Coronary artery (tissue), 2 donors: ENCODE measurements at regions not wholly inside any gene's neighbourhood (a gene's known extent, or its start where the extent isn't known, plus 50 kb on each side); places are given as distances from the start of the nearest gene placed in this dataset.

Experiments
- DNase-seq: peaks from one replicate; pipeline ENCODE4 v3.0.0-alpha.2; 2017; ENCODE audit warnings: low spot score
- H3K27ac ChIP-seq, 2 donors: fragments of 200-600 bp; sonication (generic); one replicate each; pipeline ENCODE4 v1.5.1; 2016 to 2019
- H3K4me3 ChIP-seq: fragments of 200-600 bp; sonication (generic); 2 replicates; pipeline ENCODE4 v1.5.1; 2016; ENCODE audit warnings: mild to moderate bottlenecking, moderate library complexity
- CTCF ChIP-seq: fragments of 200-600 bp; sonication (generic); IDR thresholded peaks from one replicate; pipeline ENCODE4 v1.5.1; 2019; ENCODE audit warnings: antibody characterized with exemption

- no peak for DNase-seq
- no peak for TF ChIP-seq CTCF
- H3K27ac ChIP-seq, result no peak overlapping the region
- no peak overlapping the region for H3K4me3 ChIP-seq
These were observed 183.5 kb upstream of the C2CD4B start for GRCh38 chr15:62348623-62349022.

DNA sequence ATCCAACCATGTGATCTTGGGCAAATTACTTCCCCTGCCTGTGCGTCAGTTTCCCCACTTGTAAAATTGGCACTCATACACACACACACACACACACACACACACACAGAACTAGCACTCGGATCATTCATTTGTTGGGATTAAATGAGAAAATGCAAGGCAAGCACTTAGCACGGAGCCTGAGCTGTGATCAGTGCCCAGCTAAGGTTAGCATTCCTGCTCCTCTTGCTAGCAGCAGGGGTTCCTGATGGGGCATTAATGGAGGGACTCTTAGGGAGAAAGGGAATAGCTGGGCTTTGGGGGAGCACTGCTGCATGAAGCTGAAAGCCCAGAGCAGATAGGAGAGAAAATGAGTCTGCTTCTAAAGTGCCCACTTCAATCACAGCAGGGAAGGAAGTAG lies 187.7 kb upstream of the C2CD4B start:
- Histone ChIP-seq H3K27ac (no peak overlapping the region), H3K4me3 (no peak overlapping the region)
- no peak for DNase-seq
- TF ChIP-seq CTCF, result no peak

GRCh38 chr15:62357431-62357830 lies 192.3 kb upstream of the C2CD4B start:
- no peak for TF ChIP-seq CTCF
- no peak overlapping the region for H3K27ac ChIP-seq
- no peak overlapping the region for H3K4me3 ChIP-seq
- no peak for DNase-seq

DNA sequence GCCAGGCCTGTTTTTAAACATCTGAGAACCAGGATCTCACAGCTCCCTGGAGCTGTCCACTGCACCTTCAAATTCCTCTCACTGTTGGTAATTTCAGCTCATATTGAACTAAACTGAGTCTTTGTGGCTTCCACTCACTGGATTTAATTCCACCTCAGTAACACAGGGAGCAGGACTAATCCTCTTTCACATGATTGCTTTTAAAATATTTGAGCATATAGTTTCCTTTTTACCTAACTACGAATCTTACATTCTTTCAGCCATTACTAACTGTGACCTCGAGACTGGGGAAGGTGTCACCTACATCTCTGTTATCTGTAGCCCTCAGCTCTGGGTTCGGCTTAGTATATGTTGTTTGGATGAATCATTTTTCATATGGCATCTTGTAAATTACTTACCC lies 194.3 kb upstream of the C2CD4B start:
- Histone ChIP-seq H3K4me3 (no peak overlapping the region), H3K27ac (no peak overlapping the region)
- no peak for TF ChIP-seq CTCF
- no peak for DNase-seq

DNA sequence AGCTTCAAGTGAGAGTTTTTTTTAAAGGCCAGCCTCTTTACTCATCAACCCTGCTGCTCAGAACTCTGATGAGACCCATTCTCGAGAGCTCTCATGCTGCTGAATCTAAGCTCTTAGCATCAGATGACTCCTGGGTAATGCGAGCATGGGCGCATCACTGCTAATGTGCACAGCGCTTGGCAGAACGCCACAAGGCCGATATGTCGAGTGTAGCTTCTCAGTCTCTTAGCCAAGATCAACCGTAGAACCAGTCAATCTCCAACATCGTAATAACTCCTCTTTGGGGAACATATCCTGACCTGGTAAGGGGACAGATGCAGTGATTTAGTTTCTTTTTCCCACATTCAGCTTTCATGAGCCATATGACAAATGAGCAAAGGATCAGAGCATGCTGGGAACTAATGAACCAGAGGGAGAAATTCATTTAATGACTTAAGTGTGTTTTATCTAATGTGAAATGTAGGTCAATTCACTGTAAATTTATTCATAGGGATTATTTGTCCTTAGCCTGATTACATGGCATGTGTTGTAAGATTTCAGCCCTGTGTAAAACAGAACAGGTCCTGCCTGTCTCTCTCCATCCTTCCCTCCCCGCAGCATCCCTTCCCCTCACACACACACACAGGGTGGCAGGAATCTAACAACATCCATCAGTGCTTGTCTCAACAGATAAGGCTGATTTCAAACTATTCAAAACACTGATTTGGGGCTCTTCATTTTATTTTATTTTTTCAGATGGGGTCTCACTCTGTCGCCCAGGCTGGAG lies 195.4 kb upstream of the C2CD4B start:
- H3K27ac ChIP-seq, result no peak overlapping the region
- H3K4me3 ChIP-seq, result no peak overlapping the region
- DNase-seq, result no peak
- TF ChIP-seq CTCF, result no peak

- H3K4me3 ChIP-seq, result no peak overlapping the region
- TF ChIP-seq CTCF, result no peak
- DNase-seq, result no peak
- no peak overlapping the region for H3K27ac ChIP-seq
These were observed 197.1 kb upstream of the C2CD4B start for GRCh38 chr15:62362144-62362543.

DNA sequence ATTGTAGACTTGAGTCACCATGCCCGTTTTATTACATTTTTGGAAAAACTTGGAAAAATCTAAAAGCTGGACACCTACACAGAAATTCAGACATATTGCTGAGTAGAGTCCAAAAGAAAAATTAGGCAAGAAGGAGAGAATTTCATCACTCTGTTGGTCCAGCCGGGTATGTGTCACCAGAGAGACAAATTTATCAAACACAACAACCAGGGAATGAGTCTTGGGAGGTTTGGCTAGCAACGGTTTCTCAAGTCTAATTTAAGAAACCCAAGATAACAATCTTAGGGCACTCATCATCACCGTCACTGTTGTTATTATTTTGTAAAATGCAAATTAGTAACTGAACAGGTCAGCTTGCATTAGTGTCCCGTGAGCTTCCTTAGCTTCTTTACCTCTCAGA lies 197.5 kb upstream of the C2CD4B start:
- Histone ChIP-seq H3K4me3 (no peak overlapping the region), H3K27ac (no peak overlapping the region)
- no peak for TF ChIP-seq CTCF
- no peak for DNase-seq
